Astrocyte (in vitro differentiated cells and primary cell): ENCODE measurements at regions not wholly inside any gene's neighbourhood (a gene's known extent, or its start where the extent isn't known, plus 50 kb on each side); places are given as distances from the start of the nearest gene placed in this dataset.

ENCODE experiments used
- DNase-seq: peaks from one replicate; pipeline ENCODE4 v3.0.0-alpha.2; 2010; ENCODE audit warnings: low read depth
- FAIRE-seq: peaks from 2 replicates; lab custom pipeline; 2011; peaks lifted over from hg19 to GRCh38; lab: Jason Lieb, UNC
- H2AFZ ChIP-seq: 2 replicates; pipeline ENCODE4 v1.6.0; 2012; ENCODE audit warnings: low read depth, low read length, inconsistent platforms
- H3K27ac ChIP-seq: 2 replicates; pipeline ENCODE4 v1.5.1; 2011; ENCODE audit warnings: low read depth, low read length, inconsistent platforms
- H3K27me3 ChIP-seq: 2 replicates; pipeline ENCODE4 v1.6.0; 2011; ENCODE audit warnings: low read length, inconsistent platforms; ENCODE audit not compliant: insufficient read depth
- H3K36me3 ChIP-seq: 2 replicates; pipeline ENCODE4 v1.5.1; 2011; ENCODE audit warnings: low read length, inconsistent platforms; ENCODE audit not compliant: insufficient read depth
- H3K4me1 ChIP-seq: 2 replicates; pipeline ENCODE4 v1.5.1; 2011; ENCODE audit warnings: low read length, inconsistent platforms; ENCODE audit not compliant: insufficient read depth
- H3K4me2 ChIP-seq: 2 replicates; pipeline ENCODE4 v1.6.0; 2012; ENCODE audit warnings: low read length, inconsistent platforms
- H3K4me3 ChIP-seq: 2 replicates; pipeline ENCODE4 v1.5.1; 2011; ENCODE audit warnings: low read depth, mild to moderate bottlenecking, low read length, inconsistent platforms; ENCODE audit not compliant: insufficient read depth
- H3K79me2 ChIP-seq: 2 replicates; pipeline ENCODE4 v1.6.0; 2012; ENCODE audit warnings: mild to moderate bottlenecking, low read length, inconsistent platforms; ENCODE audit not compliant: insufficient read depth
- H3K9ac ChIP-seq: 2 replicates; pipeline ENCODE4 v1.6.0; 2012; ENCODE audit warnings: mild to moderate bottlenecking, low read length, inconsistent platforms
- H3K9me3 ChIP-seq: 2 replicates; pipeline ENCODE4 v1.5.1; 2012; ENCODE audit warnings: low read depth, mild to moderate bottlenecking, low read length, inconsistent platforms; ENCODE audit not compliant: insufficient read depth
- H4K20me1 ChIP-seq: 2 replicates; pipeline ENCODE4 v1.6.0; 2012; ENCODE audit warnings: low read length, inconsistent platforms; ENCODE audit not compliant: insufficient read depth
- H3K27ac Mint-ChIP-seq: one replicate; pipeline ENCODE4 v1.8.0; 2021; ENCODE audit warnings: mild to moderate bottlenecking, mixed read lengths; ENCODE audit not compliant: unreplicated experiment
- H3K27me3 Mint-ChIP-seq: one replicate; pipeline ENCODE4 v1.8.0; 2021; ENCODE audit warnings: low read depth, mixed read lengths; ENCODE audit not compliant: unreplicated experiment
- H3K36me3 Mint-ChIP-seq: one replicate; pipeline ENCODE4 v1.8.0; 2021; ENCODE audit warnings: low read depth, mixed read lengths; ENCODE audit not compliant: unreplicated experiment
- H3K4me1 Mint-ChIP-seq: one replicate; pipeline ENCODE4 v1.8.0; 2021; ENCODE audit warnings: low read depth, mixed read lengths; ENCODE audit not compliant: unreplicated experiment
- H3K4me3 Mint-ChIP-seq: one replicate; pipeline ENCODE4 v1.8.0; 2021; ENCODE audit warnings: mild to moderate bottlenecking, moderate library complexity, mixed read lengths; ENCODE audit not compliant: unreplicated experiment
- H3K9me3 Mint-ChIP-seq: one replicate; pipeline ENCODE4 v1.8.0; 2021; ENCODE audit warnings: mild to moderate bottlenecking, mixed read lengths; ENCODE audit not compliant: unreplicated experiment
- CTCF ChIP-seq: IDR thresholded peaks from 2 replicates; pipeline ENCODE4 v1.5.1; 2011; ENCODE audit warnings: low read depth, mild to moderate bottlenecking, inconsistent platforms, low read length, moderate library complexity; ENCODE audit not compliant: insufficient read depth
- EZH2 ChIP-seq: IDR thresholded peaks from 2 replicates; pipeline ENCODE4 v1.6.1; 2012; ENCODE audit warnings: mild to moderate bottlenecking, low read length, inconsistent platforms; ENCODE audit not compliant: insufficient read depth

- Histone ChIP-seq H3K36me3 (no peaks in the 10 kb centered on the region), H3K79me2 (no peaks in the 10 kb centered on the region), H3K27ac (no peak overlapping the region), H3K9ac (no peak overlapping the region), H4K20me1 (no peaks in the 10 kb centered on the region), H2AFZ (no peak overlapping the region), H3K4me2 (no peak overlapping the region), H3K4me3 (no peak overlapping the region), H3K9me3 (no peaks in the 10 kb centered on the region), H3K27me3 (no peaks in the 10 kb centered on the region), H3K4me1 (no peaks in the 10 kb centered on the region)
- FAIRE-seq (no peak), DNase-seq (no peak)
- no peak for TF ChIP-seq CTCF
- TF ChIP-seq EZH2 = no peak
- Mint-ChIP-seq H3K9me3 (no peaks in the 10 kb centered on the region), H3K4me1 (no peaks in the 10 kb centered on the region), H3K4me3 (no peak overlapping the region), H3K36me3 (no peaks in the 10 kb centered on the region), H3K27me3 (no peaks in the 10 kb centered on the region), H3K27ac (no peak overlapping the region)
Measured at GRCh38 chr4:132556316-132556715, 592.8 kb upstream of the PCDH10 start.

DNA sequence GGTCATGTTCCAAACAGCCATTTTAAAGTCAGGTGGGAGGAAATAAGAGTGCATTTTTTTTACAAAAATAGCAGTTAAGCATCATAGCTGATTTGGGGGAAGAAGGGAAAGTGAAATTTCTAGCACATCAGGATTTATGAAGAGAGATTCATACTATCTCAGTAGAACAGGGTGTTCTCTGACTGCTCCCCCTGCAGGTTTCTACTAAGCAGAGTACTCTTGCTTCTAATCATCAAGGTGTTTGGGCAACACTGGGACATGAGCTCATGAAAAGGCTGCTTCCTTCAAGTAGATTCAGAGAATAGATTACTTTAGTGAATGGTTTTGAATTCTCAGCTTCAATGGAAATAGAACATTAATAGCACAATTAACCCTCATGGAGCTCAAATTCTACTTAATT lies 591.4 kb upstream of the PCDH10 start:
- Mint-ChIP-seq H3K27ac (no peak overlapping the region), H3K4me3 (no peak overlapping the region), H3K27me3 (no peaks in the 10 kb centered on the region), H3K9me3 (no peaks in the 10 kb centered on the region), H3K36me3 (no peaks in the 10 kb centered on the region), H3K4me1 (no peaks in the 10 kb centered on the region)
- Histone ChIP-seq H4K20me1 (no peaks in the 10 kb centered on the region), H3K9me3 (no peaks in the 10 kb centered on the region), H3K4me1 (no peaks in the 10 kb centered on the region), H3K27ac (no peak overlapping the region), H3K9ac (no peak overlapping the region), H2AFZ (no peak overlapping the region), H3K79me2 (no peaks in the 10 kb centered on the region), H3K36me3 (no peaks in the 10 kb centered on the region), H3K27me3 (no peaks in the 10 kb centered on the region), H3K4me2 (no peak overlapping the region), H3K4me3 (no peak overlapping the region)
- no peak for FAIRE-seq
- no peak for DNase-seq
- no peak for TF ChIP-seq EZH2
- no peak for TF ChIP-seq CTCF

DNA sequence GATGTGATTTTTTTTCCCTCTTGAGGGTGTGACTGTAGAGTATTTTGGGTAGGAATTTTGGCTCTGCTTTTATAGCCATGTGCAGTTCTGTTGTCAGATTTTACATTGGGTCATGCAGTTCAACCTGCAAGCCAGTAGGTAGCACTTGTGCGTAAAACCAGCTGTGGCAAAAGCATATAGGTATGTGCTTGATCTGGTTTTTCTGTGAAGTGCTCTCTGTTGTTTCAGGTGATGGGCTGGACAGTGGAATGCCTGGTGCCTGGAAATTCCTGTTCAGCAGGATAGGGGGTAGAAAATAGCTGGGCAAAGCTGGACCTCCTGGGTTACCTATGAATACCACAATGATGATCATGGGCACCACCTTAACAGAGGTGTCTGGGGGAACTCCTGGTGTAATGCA lies 584.2 kb upstream of the PCDH10 start:
- Histone ChIP-seq H3K27me3 (no peaks in the 10 kb centered on the region), H3K36me3 (no peaks in the 10 kb centered on the region), H2AFZ (no peak overlapping the region), H3K79me2 (no peaks in the 10 kb centered on the region), H3K27ac (no peak overlapping the region), H3K4me3 (no peak overlapping the region), H3K4me1 (no peaks in the 10 kb centered on the region), H3K9ac (no peak overlapping the region), H4K20me1 (no peaks in the 10 kb centered on the region), H3K4me2 (no peak overlapping the region), H3K9me3 (no peaks in the 10 kb centered on the region)
- no peak for TF ChIP-seq CTCF
- no peak for TF ChIP-seq EZH2
- no peak for FAIRE-seq
- Mint-ChIP-seq H3K36me3 (no peaks in the 10 kb centered on the region), H3K4me3 (no peak overlapping the region), H3K4me1 (no peaks in the 10 kb centered on the region), H3K27me3 (peaks cover 2% of the 10 kb centered on the region), H3K27ac (no peak overlapping the region), H3K9me3 (no peaks in the 10 kb centered on the region)
- no peak for DNase-seq
